ENCODE measurements at regions not wholly inside any gene's neighbourhood (a gene's known extent, or its start where the extent isn't known, plus 50 kb on each side); places are given as distances from the start of the nearest gene placed in this dataset.

GRCh38 chr13:104442536-104442935, 1376.3 kb upstream of the SLC10A2 start:
- TF ChIP-seq CTCF (IDR thresholded peaks at IDR 0.05) (no peak), POLR2A (IDR thresholded peaks at IDR 0.05) (no peak)
